Right kidney (tissue), 1 donor: ENCODE measurements at regions not wholly inside any gene's neighbourhood (a gene's known extent, or its start where the extent isn't known, plus 50 kb on each side); places are given as distances from the start of the nearest gene placed in this dataset.
"Not testable (repeated sequence)": the region's sequence is repeated elsewhere in the genome, so short reads cannot be mapped to it uniquely, and the experiment has no call there.

Source experiments
- DNase-seq: peaks from one replicate; pipeline ENCODE4 v3.0.0-alpha.2; 2016

DNA sequence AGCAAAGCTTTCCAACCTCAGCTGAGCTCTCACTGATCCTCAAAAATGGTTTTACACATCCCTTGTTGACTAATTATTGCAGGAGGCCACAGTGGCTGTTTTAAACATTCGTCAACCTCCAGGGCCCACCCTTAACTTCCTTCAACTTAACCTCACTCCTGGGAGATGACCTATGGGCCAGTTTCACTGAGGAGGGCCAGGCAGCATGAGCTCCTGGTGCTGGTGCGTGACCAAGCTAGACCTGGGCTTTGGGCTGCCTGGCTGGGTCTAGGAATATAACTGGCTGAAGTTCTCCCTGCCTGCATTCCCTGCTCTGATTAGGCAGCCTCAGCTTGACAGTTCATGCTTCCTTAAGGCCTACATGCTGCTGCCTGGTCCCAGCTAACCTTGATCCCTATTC is 273.7 kb upstream of the ATP11B start:
- DNase-seq = no peak

DNA sequence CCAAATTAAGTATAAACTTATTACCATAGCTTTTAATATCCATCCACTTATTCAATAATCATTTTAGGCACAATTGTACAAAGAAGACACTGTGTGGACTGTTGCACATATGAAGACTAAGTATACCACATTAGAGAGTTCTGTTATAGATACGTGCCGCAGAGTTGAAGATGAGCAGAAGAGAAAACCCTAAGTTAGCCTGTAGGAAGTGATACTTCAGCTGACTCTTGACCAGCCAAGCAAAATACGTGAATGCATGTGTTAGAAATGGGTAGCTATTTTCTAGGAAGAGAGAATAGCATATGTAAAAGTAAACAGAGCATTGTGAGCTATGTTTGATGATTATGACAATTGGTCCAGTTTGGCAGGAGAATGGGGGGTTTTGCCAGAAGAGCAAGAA is 272.0 kb upstream of the ATP11B start:
- DNase-seq = no peak

GRCh38 chr3:182523424-182523823 is 269.9 kb upstream of the ATP11B start:
- DNase-seq = not testable (repeated sequence)

DNA sequence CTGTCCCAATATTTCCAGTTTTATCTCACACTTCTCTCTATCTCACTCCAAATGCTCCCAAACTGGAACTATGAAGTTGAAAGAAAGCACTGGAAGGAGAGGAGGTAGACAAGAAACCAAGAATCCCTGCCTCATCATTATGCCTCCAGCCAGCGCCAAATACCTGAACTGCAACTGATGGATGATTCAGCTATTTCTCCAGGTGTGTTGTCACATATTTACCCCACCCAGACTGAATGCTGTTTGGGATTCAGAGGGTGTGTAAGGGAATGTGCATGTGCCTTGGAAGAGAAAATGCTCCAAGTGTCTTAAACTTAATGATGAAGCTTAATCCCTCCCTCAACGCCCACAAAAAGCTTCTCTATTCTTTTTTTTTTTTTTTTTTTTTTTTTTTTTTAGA is 269.5 kb upstream of the ATP11B start:
- no peak for DNase-seq

DNA sequence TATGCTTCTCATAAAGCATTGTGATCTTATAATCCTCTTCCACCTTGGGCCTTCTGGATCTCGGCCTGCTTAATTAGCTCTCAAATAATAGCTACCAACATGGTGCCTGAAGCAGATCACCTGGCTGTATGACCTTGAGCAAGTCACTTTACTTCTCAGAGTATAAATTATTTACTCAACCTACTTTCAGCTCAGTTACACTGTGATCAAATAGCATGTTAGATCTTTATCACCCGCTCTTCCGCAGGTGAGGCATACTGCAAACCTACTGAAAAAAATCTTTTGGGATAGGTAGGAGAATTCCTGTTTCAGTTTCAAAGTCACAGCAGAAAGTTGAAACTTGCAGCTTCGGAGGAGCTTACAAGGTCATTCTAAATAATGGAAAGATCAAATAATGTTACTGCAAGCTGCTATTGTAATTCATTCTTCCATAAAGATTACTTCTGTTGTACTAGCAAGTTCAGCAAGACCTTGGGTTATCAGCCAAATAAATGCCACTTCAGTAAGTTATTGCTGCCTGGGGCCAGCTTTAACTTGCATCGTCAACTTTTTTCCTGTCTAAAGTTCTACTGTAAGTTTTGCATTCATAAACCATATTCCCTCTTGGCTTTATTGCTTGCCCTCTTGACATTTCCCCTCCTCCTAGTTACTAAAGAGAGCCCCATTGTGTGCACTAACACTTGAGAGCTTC is 268.4 kb upstream of the ATP11B start:
- no peak for DNase-seq

DNA sequence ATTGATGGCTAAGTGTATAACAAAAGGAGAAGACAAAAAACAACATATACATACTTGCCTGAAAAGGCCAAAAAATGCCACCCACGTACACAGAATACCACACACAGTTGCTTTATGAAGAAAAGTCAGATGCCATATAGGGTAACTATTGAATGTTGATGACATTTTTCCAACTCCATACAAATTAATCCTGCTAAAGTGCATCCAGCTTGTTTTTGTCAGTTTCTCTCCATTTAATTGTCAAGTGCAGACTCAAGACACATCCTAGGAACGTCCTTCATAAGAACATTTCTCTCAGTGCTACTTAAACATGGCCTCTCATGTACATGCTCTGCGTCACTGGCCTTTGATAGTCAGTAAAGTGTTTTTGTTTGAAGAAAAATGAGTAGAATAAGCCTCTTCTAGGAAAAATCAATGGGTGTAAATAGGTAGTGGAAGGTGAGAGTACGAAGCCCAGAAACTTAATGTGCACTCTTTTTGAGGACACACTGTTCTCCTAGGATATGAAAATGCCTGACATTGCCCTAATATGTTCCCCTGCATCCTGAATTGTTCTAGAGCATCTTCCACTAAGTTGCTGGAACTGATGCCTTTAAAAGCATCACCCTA is 267.4 kb upstream of the ATP11B start:
- DNase-seq = no peak

DNA sequence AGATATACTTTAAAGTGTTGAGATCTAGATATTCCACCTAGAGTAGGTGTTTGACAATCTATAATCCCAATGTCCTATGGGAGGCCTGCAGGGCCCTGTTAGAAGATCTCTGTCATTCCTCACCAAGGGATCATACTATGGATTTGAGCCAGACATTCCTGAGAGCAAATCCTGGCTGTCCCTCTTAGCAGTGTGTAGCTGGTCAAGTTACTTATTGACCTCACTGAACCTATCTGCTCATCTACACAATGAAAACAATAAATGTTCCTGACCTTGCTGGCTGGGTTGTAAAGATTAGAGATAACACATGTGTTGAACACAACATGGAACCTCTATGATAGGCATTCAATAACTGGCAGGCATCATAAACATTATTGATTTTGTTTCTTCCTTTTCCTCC is 265.6 kb upstream of the ATP11B start:
- DNase-seq = no peak

DNA sequence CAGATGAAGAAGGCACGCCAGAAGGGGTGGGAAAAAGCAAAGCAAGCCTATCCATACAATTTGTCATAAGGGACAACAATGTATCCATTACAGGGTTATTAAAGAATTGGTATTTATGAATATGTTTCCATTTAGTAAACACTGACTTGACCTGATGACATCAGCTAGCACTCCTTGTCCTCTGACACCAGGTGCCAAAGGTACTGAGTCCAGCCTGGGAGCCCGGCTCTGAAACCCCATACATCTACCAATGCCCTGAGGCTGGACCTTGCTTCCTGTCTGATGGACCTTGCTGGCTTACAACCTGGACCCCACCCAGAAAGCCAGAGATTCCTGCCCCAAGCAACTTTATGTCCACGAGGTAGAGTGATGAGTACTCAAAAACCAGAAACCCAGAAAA is 263.0 kb upstream of the ATP11B start:
- DNase-seq = no peak

DNA sequence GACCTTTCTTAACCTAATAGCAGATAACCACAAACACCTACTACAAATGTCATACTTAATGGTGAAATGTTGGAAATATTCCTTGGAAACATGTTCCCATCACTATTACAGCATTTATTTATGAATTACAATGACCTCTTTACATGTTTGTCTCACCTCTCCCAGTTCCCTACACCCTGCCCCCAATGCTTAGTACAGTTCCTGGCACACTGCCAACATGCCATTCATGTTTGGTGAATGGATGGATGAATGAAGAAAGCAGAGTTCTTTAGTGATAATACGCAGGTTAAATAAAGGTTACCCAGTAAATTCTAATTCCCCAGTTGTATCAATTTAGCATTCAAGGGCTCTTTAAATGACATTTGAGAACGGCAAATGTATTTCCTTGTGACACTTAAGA is 259.9 kb upstream of the ATP11B start:
- DNase-seq = no peak

DNA sequence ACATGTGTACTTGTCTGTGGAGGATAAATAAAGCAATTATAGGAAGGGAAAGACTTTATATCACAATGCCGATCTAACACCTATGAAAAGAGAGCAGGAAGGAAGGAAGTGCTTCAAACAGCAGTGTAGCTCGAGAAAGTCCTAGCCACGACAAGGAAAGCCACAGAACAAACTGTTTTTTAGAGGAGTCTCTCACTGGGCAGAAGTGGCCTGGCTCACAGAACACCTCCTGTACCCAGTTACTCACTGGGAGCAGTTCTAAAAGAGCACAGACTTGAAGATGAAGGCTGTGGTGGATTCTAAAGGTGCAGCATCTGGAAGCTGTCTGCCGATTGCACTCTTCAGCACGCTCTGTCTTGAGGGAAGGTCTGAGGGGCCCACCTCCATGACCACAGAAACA is 248.8 kb upstream of the ATP11B start:
- DNase-seq = no peak

DNA sequence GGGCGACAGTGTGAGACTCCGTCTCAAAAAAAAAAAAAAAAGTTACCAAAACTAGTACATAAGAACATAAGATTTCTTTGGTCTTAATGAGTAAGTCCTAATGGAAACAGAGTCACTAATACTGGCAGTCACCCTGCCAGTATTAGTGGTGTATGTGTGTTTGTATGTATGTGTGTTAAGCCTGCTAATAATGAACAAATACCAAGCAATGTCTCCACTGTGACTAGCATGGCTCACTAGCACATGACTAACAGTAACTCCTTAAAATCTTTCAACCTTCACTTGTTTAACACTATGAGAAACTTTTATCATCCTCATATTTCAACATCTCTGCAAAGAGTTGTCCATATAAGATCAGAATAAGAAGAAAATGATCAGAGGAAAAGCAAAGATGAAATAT is 231.0 kb upstream of the ATP11B start:
- no peak for DNase-seq

DNA sequence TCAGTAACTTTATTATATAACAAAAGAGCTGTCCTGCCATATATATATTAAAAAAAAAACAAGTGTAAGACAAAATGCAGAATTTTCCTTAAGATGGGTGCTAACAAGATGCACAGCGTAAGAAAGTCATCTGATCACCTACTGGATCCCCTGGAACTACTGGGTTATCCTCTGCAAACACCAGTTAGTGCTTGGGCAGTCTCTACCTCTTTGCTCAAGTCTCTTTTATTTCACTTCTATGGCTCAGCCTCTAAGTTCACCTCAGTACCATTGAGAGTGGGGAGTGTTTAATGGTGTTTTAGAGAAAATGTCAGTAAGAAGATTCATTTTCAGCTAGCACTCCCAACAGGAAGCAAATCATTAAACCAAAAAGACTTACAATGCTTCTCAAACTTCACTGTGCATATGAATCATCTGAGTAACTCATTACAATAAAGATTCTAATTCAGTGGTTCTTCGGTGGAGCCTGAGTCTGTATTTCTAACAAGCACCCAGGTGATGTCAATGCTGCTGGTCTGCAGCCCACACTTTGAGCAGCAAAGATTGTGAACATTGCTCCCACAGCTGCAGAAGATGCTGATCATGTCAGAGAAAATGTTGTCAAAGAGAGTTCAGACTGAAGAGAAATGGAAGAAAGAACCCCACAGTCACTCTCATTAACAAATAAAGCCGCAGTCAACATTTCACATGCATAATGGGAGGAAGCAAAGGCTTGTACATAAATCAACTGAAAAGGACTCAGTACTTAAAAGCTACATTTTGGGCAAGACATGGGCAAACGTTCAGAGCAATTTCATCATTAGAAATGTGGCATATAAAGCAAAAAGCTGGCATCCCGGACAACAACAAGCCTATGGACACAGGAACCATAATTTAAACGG is 227.1 kb upstream of the ATP11B start:
- DNase-seq = peak; percentile 15

- DNase-seq = peak; percentile 15
Measured at GRCh38 chr3:182567700-182568099, 225.6 kb upstream of the ATP11B start.

DNA sequence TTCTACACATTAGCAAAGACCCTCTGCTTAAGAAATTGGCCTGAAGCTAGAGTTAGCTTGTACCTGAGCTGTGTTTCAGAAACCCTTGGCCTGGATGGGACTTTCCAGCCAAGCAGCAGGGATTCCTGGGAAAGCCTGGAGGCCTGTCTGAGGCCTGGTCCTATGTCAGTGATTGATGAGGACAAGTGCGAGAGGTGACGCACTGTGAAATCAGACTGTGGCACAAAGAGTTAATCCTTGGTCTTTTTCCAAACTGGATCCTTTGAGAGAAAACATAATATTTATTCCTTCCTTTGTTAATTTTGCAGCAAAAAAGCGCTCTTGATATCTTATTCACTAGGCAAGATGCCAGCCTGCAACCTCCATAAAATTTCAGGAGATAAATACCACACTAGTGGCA is 225.0 kb upstream of the ATP11B start:
- peak; percentile 13 for DNase-seq

- DNase-seq = peak; percentile 21
Measured at GRCh38 chr3:182568876-182569275, 224.4 kb upstream of the ATP11B start.

DNA sequence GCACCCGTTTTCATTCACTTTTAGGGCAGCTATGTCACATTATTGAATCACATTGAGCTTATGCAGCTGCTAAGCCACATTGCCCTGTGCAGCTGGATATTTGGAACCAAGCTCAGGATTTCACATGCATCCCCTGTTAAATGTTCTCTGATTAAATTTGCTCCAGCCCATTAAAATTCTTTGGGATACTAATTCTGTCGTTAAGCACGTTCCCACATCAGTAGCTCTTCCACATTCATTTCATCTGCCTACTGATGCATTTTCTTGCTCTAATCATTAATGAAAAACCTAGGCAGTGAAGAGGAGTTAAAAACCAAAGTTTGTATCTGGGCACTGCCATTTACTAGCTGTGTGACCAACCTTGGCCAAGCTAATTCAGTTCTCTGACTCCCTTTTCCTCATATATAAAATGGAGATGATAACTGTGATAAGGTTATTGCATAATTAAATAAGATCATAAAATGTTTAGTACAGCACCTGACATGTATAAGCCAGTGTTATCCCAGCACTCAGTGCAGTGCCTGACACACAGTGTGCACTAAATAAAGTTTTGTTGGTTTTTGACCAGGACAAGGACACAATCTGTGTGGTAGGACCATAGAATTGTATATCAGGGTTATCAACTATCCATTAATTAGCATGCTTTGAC is 222.2 kb upstream of the ATP11B start:
- DNase-seq = no peak

- DNase-seq = no peak
Measured at GRCh38 chr3:182575941-182576340, 217.4 kb upstream of the ATP11B start.

DNA sequence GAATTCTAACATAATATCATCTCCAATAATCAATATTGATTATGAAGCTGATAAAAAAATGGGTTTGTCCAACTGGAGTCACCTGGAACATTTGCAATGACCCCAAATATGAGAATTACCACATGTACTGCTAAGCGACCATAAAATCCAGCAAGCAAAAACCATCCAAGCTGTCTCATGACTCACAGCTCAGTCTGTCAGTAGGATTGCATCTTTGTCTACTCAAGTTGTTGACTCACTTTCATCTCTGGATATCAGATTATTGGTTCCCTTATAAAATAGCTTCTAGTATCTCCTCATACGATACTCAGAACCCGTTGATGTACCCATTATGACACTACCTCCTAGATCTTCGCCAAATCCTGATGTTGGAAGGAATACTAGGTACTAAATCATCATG is 209.8 kb upstream of the ATP11B start:
- DNase-seq = no peak

DNA sequence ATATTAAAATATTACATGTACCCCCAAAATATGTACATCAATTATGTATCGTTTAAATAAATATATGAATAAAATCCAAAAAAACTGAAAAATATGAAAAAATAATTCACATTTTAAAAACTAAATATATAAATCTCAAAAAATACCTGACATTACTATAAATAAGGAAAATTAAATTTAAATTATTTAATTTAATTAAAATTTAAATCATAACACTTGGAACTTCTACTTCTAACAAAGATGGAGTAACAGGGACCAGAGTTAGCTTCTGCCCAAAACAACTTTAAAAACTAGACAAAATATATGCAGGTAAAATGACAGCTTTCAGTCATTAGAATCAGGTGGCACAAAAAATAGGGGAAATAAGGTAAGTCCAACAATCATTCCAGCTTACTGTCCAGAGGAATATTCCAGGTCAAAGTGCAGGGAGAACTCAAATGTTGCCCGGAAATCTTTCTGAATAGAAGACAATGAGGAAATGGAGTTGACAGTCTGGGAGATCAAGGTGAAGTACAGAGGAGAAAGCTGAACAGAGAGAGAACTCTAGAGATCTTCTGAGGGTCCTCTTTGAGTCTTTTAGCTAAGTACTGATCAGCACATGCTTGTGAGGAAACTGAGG is 207.7 kb upstream of the ATP11B start:
- no peak for DNase-seq

GRCh38 chr3:182592747-182593146 is 200.6 kb upstream of the ATP11B start:
- DNase-seq = no peak

DNA sequence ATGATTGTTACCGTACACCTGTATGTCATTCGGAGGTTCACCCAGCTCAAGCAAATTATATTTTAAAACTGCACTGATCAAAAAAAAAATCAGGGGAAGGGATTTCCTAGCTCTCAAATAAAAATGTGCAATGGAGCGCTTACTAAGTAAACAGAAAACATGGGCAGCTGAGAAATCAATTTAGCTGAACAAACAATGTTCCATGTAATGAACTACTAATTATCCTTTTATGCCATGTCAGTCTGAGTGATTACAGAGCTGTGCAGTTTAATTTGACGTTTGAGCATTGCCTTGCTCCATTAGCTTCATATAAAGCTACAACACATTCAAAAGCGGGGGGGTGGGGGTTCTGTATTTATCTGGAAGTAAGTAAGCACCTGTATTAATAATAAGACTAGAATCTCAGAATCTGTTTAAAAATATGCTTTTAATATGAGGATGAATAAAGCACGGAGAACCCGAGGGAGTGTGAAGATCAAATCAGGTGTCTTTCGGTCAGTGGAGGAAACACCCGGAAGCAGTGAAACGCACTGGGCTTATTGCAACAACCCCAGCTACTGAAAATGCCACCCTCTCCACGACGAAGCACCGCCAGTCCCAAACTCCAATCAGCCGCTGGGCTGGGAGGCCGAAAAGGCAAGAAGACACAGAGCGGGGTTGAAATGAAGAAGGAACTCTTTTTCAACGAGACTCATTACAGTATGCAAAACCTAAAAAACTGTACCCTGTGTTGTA is 196.5 kb upstream of the ATP11B start:
- DNase-seq = peak; percentile 22

GRCh38 chr3:182597621-182598041 is 195.7 kb upstream of the ATP11B start:
- no peak for DNase-seq
